ENCODE measurements at regions not wholly inside any gene's neighbourhood (a gene's known extent, or its start where the extent isn't known, plus 50 kb on each side); places are given as distances from the start of the nearest gene placed in this dataset.
A peak's percentile ranks its signal among the peaks of the same experiment; 100 is the strongest.
"Not testable (repeated sequence)": the region's sequence is repeated elsewhere in the genome, so short reads cannot be mapped to it uniquely, and the experiment has no call there.

DNA sequence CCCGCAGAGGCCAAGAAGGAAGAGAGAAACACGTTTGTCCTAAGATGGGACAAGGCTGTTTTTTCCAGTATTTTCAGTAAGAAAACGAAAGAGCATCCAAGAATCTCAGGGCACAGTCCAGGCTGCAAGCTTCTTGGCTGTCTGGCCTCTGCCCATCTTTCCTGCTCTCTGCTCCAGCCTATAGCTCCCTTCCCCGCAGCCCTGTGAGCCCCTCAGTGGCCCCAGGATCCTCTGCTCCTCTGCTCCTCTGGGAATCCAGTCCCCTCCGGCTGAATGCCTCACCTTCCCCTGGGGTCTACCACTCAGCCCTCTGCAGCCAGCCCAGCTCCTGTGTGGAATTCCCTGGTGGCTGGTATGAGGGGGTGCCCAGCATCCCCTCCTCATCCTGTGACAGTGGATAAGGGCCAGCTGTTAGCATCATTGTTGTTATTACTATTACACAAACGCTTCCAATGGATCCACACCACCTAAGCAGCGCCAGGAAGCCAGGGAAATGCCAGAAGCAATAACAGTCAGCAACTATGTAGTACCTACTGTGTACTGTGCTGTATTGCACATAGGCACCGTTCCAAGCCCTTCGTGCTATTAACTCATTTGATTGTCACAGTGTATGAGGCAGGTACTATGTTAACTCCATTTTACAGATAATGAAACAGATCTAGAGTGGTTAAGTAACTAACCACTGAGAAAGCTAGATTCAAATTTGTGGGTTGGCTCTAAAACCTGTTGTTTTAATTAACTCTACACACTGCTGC is 60.3 kb upstream of the PTPN1 start:
- Mint-ChIP-seq H3K36me3 (ENCODE audit: low read depth) (no peaks in the 10 kb centered on the region), H3K27ac (no peak overlapping the region), H3K4me1 (peaks cover 13% of the 10 kb centered on the region), H3K27me3 (peaks cover 49% of the 10 kb centered on the region), H3K9me3 (peaks cover 5% of the 10 kb centered on the region), H3K4me3 (no peak overlapping the region)
- ChIA-PET CTCF (no interaction called here), POLR2A (interaction anchor here (0.6 kb wide), 1 partner anchor 311 kb away, joined by 4 read pairs; no protein-coding TSS in a partner anchor)
- intact Hi-C loops (cut with micrococcal nuclease) = no loop called here
- no peak for ATAC-seq (ENCODE audit: low read depth)
- TF ChIP-seq, protein P1, sequence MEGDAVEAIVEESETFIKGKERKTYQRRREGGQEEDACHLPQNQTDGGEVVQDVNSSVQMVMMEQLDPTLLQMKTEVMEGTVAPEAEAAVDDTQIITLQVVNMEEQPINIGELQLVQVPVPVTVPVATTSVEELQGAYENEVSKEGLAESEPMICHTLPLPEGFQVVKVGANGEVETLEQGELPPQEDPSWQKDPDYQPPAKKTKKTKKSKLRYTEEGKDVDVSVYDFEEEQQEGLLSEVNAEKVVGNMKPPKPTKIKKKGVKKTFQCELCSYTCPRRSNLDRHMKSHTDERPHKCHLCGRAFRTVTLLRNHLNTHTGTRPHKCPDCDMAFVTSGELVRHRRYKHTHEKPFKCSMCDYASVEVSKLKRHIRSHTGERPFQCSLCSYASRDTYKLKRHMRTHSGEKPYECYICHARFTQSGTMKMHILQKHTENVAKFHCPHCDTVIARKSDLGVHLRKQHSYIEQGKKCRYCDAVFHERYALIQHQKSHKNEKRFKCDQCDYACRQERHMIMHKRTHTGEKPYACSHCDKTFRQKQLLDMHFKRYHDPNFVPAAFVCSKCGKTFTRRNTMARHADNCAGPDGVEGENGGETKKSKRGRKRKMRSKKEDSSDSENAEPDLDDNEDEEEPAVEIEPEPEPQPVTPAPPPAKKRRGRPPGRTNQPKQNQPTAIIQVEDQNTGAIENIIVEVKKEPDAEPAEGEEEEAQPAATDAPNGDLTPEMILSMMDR (IDR thresholded peaks at IDR 0.05) = no peak
- no peak for DNase-seq

DNA sequence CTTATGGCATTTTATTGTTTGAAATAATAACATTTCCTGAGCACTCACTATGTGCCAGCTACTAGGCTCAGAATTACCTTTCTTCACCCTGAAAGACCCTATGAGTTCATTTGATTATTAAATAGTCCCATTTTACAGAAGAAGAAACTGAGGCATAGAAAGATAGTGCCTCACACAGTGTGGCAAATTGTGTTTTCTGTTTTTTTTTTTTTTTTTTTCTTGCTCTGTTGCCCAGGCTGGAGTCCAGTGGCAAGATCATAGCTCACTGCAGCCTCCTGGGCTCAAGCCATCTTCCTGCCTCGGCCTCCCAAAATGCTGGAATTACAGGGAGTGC is 59.7 kb upstream of the PTPN1 start:
- CTCF ChIA-PET = no interaction called here

DNA sequence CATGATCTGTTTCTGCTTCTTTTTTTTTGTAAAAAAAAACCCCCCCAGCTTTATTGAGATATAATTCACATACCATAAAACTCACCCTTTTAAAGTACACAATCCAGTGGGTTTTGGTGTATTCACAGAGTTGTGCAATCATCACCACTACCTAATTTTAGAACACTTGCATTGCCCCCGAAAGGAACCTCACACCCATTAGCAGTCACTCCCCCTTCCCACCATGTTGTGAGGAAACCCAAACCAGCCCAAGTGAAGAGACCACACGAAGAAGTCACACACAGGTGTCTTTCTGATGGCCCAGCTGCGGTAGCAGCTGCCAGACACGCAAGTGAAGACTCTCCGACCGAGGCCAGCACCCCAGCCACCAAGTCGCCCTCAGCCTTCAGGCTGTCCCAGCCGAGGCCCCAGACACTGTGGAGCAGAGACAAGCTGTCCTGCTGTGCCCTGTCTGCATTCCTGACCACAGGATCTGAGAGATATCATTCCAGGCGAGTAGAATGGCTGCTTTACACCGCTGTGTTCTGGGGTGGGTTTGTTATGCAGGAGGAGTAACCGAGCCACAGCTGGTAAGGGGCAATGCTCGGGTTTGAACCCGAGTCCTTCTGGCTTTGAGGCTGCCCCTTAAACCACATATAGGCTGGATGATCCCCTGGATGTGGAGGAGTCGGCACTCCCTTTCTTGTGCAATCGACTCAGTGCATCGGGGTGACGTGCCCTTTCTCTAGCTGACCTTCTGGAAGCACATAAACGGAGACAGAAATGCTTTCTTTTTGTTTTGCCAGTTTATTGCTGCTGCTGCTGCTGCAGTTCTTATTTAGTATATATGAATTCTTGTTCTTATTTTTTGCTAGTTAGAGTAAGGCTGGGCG is 59.1 kb upstream of the PTPN1 start:
- POLR2A ChIA-PET = interaction anchor here (0.6 kb wide), 1 partner anchor 339 kb away, joined by 4 read pairs; no protein-coding TSS in a partner anchor
- Mint-ChIP-seq H3K27me3 (peaks cover 49% of the 10 kb centered on the region), H3K9me3 (peaks cover 5% of the 10 kb centered on the region), H3K36me3 (ENCODE audit: low read depth) (no peaks in the 10 kb centered on the region), H3K4me1 (peaks cover 13% of the 10 kb centered on the region), H3K4me3 (no peak overlapping the region), H3K27ac (no peak overlapping the region)
- CTCF ChIA-PET = interaction anchor here (0.6 kb wide), 1 partner anchor 263 kb away, joined by 3 read pairs; no protein-coding TSS in a partner anchor
- intact Hi-C loops (cut with micrococcal nuclease) = no loop called here
- peak; percentile 58 for ATAC-seq (ENCODE audit: low read depth)
- TF ChIP-seq, protein P1 (IDR thresholded peaks at IDR 0.05) = no peak
- DNase-seq = no peak

More for the DNA sequence above, 59.7 kb upstream of the PTPN1 start:
- H3K4me3 Mint-ChIP-seq = no peak overlapping the region
- TF ChIP-seq, protein P1 (IDR thresholded peaks at IDR 0.05) = no peak
- DNase-seq (no peak), ATAC-seq (ENCODE audit: low read depth) (no peak)
- intact Hi-C loops (cut with micrococcal nuclease) = no loop called here
- no peak overlapping the region for H3K27ac Mint-ChIP-seq
- H3K27me3 Mint-ChIP-seq = peaks cover 49% of the 10 kb centered on the region
- peaks cover 13% of the 10 kb centered on the region for H3K4me1 Mint-ChIP-seq
- no peaks in the 10 kb centered on the region for H3K36me3 Mint-ChIP-seq (ENCODE audit: low read depth)
- POLR2A ChIA-PET = interaction anchor here (0.6 kb wide), 2 partner anchors 311 to 340 kb away, joined by 4 read pairs; no protein-coding TSS in a partner anchor
- H3K9me3 Mint-ChIP-seq = peaks cover 5% of the 10 kb centered on the region

DNA sequence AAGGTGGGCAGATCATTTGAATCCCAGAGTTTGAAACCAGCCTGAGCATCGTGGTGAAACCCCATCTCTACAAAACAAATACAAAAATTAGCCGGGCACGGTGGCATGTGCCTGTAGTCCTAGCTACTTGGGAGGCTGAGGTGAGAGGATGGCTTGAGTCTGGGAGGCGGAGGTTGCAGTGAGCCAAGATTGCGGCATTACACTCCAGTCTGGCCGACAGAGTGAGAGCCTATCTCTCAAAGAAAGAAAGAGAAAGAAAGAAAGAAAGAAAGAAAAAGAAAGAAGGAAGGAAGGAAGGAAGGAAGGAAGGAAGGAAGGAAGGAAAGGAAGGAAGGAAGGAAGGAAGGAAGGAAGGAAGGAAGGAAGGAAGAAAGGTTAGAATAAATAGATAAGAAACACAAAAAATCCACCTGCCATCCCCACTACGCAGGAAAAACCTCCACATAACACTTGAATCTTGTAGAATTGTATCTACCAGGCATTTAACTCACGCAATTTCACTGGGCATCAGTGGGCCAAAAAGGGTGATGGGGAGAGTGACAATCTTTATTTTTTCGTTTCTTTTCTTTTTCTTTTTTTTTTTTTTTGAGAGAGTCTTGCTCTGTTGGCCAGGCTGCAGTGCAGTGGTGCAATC is 58.3 kb upstream of the PTPN1 start:
- H3K27ac Mint-ChIP-seq; DNase-seq; H3K36me3 Mint-ChIP-seq (ENCODE audit: low read depth); intact Hi-C loops (cut with micrococcal nuclease); ATAC-seq (ENCODE audit: low read depth); CTCF ChIA-PET; H3K9me3 Mint-ChIP-seq; H3K4me3 Mint-ChIP-seq: not testable (repeated sequence)
- peaks cover 52% of the 10 kb centered on the region for H3K27me3 Mint-ChIP-seq
- POLR2A ChIA-PET = interaction anchor here (1.0 kb wide), 1 partner anchor 135 kb away, joined by 3 read pairs; no protein-coding TSS in a partner anchor
- H3K4me1 Mint-ChIP-seq = peaks cover 13% of the 10 kb centered on the region

DNA sequence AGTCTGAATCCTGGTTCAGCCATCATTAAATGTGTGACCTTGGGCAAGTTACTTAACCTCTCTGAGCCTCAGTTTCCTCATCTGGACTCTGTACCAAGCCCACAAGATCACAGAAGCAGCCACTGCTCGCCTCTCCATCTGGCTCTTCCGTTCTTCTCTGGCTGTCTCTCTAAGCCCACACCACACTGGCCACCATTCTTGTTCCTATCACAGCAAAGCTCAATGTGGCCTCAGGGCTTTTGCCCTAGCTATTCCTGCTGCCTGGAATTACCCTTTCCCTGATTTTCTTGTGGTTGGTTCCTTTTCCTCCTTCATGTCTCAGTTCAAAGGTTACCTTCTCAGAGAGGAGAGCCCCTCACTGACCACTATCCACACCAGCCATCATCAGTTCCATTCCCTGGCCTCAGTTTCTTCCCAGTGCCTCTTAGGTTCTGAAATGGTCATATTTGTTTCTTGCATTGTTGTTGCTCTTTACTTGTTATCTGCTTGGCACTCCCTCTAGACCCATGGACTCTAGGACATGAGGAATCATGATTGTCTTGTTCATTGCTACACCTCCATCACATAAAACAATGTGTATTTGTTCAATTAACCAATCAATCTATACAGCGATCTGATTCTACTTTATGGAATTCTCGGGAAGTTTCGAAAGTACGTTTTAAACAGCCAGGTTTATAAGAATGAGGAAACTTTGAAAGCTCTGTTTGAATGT is 56.5 kb upstream of the PTPN1 start:
- CTCF ChIA-PET = no interaction called here
- DNase-seq = no peak
- intact Hi-C loops (cut with micrococcal nuclease) = no loop called here
- no peak for ATAC-seq (ENCODE audit: low read depth)
- POLR2A ChIA-PET = no interaction called here
- Mint-ChIP-seq H3K4me3 (no peak overlapping the region), H3K9me3 (no peaks in the 10 kb centered on the region), H3K36me3 (ENCODE audit: low read depth) (no peaks in the 10 kb centered on the region), H3K27ac (no peak overlapping the region), H3K27me3 (peaks cover 49% of the 10 kb centered on the region), H3K4me1 (peaks cover 13% of the 10 kb centered on the region)
- TF ChIP-seq, protein P1 (IDR thresholded peaks at IDR 0.05) = no peak

DNA sequence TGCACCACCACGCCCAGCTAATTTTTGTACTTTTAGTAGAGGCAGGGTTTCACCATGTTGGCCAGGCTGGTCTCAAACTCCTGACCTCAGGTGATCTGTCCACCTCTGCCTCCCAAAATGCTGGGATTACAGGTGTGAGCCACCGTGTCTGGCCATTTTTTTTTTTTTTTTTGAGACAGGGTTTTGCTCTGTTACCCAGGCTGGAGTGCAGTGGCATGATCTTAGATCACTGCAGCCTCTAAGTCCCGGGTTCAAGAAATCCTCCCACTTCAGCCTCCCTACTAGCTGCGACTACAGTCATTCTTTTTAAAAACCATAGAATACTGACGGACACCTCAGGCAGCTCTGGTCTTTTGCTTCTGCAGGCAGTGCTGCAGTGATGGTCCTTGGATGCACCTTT is 54.9 kb upstream of the PTPN1 start:
- POLR2A ChIA-PET; intact Hi-C loops (cut with micrococcal nuclease); H3K4me3 Mint-ChIP-seq; H3K9me3 Mint-ChIP-seq; H3K36me3 Mint-ChIP-seq (ENCODE audit: low read depth); H3K27ac Mint-ChIP-seq; CTCF ChIA-PET; ATAC-seq (ENCODE audit: low read depth); DNase-seq: not testable (repeated sequence)
- peaks cover 49% of the 10 kb centered on the region for H3K27me3 Mint-ChIP-seq
- H3K4me1 Mint-ChIP-seq = peaks cover 13% of the 10 kb centered on the region

Measured in activated B cell treated with CpG ODN at 0.5 μM for 24 hours (primary cell).